Tibial nerve (tissue), 4 donors: ENCODE measurements at regions not wholly inside any gene's neighbourhood (a gene's known extent, or its start where the extent isn't known, plus 50 kb on each side); places are given as distances from the start of the nearest gene placed in this dataset.
"Not testable (repeated sequence)": the region's sequence is repeated elsewhere in the genome, so short reads cannot be mapped to it uniquely, and the experiment has no call there.

ENCODE experiments used
- DNase-seq, 2 donors: peaks; one replicate each; pipeline ENCODE4 v3.0.0-alpha.2; 2019; ENCODE audit warnings: low spot score in 2 of 2
- H3K27ac ChIP-seq, 4 donors: fragments of 200-600 bp; sonication (generic) in 3 of 4; one replicate each; pipeline ENCODE4 v1.5.1; 2017 to 2019; ENCODE audit warnings: mild to moderate bottlenecking in 1 of 4
- H3K27me3 ChIP-seq, 2 donors: fragments of 200-600 bp; sonication (generic) in 1 of 2; one replicate each; pipeline versions ENCODE4 v1.5.1 to v1.6.0; 2017 to 2019
- H3K36me3 ChIP-seq, 3 donors: fragments of 200-600 bp; sonication (generic); one replicate each; pipeline ENCODE4 v1.5.1; 2018 to 2019
- H3K4me1 ChIP-seq, 4 donors: fragments of 200-600 bp; sonication (generic) in 3 of 4; one replicate each; pipeline ENCODE4 v1.5.1; 2017 to 2019
- H3K4me3 ChIP-seq, 4 donors: fragments of 200-600 bp; sonication (generic) in 3 of 4; one replicate each; pipeline ENCODE4 v1.5.1; 2017 to 2019; ENCODE audit warnings: mild to moderate bottlenecking in 1 of 4, moderate library complexity in 1 of 4
- H3K9me3 ChIP-seq, 4 donors: fragments of 200-600 bp; sonication (generic) in 3 of 4; one replicate each; pipeline ENCODE4 v1.5.1; 2017 to 2019
- EP300 ChIP-seq, 2 donors: sonication (generic); formaldehyde crosslinking; IDR thresholded peaks; one replicate each; pipeline ENCODE4 v1.6.1; 2017; ENCODE audit warnings: antibody characterized with exemption in 2 of 2, mild to moderate bottlenecking in 1 of 2
- POLR2A ChIP-seq, 2 donors: fragments of 450-650 bp; IDR thresholded peaks; one replicate each; pipeline ENCODE4 v1.6.1; 2017; ENCODE audit warnings: antibody characterized with exemption in 2 of 2, mild to moderate bottlenecking in 2 of 2, moderate library complexity in 2 of 2
- whole genome bisulfite sequencing, 2 donors: methylation state at CpG; one replicate each; pipeline ENCODE4 v1.1.5; 2018; 5-methylcytosine and 5-hydroxymethylcytosine counted together
- TF ChIP-seq, protein P1 (sequence below), 5 experiments: fragments of 200-600 bp in 3 of 5; fragments of 450-650 bp in 2 of 5; sonication (generic) in 3 of 5; IDR thresholded peaks; one replicate each; pipeline ENCODE4 v1.5.1; 2016 to 2019; ENCODE audit warnings: antibody characterized with exemption in 5 of 5, mild to moderate bottlenecking in 3 of 5, moderate library complexity in 2 of 5

DNA sequence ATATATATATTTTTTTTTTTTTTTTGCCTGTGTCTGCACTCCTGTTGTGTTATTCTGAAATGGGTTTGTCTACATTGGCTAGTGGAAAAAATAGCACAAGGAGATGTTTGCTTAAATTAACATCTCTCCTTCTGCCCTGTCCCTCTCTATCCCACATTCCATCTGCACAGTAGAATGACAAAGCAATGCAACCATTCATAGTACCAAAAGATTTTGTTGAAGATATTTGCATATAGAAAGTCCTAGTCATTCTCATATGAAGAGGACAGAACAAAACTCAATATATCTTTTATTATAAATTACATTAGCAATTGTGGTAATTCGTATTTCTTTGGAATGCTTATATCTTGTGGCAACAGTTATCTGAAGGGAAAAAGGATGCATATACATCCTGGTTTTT is 88.3 kb upstream of the AGA start:
- H3K4me1 ChIP-seq, result no peaks in the 10 kb centered on the region
- H3K27me3 ChIP-seq, result no peaks in the 10 kb centered on the region
- no peak for TF ChIP-seq EP300 (IDR thresholded peaks at IDR 0.05)
- TF ChIP-seq POLR2A (IDR thresholded peaks at IDR 0.05), result no peak
- TF ChIP-seq, protein P1, sequence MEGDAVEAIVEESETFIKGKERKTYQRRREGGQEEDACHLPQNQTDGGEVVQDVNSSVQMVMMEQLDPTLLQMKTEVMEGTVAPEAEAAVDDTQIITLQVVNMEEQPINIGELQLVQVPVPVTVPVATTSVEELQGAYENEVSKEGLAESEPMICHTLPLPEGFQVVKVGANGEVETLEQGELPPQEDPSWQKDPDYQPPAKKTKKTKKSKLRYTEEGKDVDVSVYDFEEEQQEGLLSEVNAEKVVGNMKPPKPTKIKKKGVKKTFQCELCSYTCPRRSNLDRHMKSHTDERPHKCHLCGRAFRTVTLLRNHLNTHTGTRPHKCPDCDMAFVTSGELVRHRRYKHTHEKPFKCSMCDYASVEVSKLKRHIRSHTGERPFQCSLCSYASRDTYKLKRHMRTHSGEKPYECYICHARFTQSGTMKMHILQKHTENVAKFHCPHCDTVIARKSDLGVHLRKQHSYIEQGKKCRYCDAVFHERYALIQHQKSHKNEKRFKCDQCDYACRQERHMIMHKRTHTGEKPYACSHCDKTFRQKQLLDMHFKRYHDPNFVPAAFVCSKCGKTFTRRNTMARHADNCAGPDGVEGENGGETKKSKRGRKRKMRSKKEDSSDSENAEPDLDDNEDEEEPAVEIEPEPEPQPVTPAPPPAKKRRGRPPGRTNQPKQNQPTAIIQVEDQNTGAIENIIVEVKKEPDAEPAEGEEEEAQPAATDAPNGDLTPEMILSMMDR (IDR thresholded peaks at IDR 0.05), result no peak
- H3K9me3 ChIP-seq, result peaks cover 0 to 3% (median 0%) of the 10 kb centered on the region in 4 donors
- H3K27ac ChIP-seq, result no peak overlapping the region
- DNase-seq, result no peak
- no peak overlapping the region for H3K4me3 ChIP-seq
- H3K36me3 ChIP-seq, result no peaks in the 10 kb centered on the region
- 65 to 91% methylated on average over 1 of the region's 1 CpG for WGBS, 2 donors

DNA sequence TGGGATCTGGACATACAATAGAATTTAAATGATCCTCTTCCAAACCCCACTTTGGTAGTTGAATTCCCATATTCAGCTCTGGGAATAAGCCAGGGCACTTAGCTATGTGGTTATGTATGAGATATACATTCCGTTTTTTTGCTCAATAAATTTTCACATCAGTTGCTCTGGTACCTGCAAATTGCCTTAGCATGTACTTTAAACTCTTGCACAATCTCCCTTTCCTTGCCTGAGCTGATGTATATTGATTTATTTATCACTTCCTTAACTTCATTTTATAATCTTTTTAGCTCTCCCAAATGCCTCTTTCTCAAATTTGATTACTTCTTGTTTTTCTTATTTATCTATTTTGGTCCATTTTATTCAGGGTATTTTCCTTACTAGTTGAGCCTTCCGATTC is 90.1 kb upstream of the AGA start:
- TF ChIP-seq EP300 (IDR thresholded peaks at IDR 0.05), result no peak
- TF ChIP-seq, protein P1 (IDR thresholded peaks at IDR 0.05), result no peak
- TF ChIP-seq POLR2A (IDR thresholded peaks at IDR 0.05), result no peak
- WGBS, 2 donors, result 67 to 77% methylated on average over 2 of the region's 2 CpGs
- H3K9me3 ChIP-seq, result peaks cover 0 to 5% (median 0%) of the 10 kb centered on the region in 4 donors
- no peak for DNase-seq
- no peak overlapping the region for H3K4me3 ChIP-seq
- H3K27ac ChIP-seq, result no peak overlapping the region
- H3K36me3 ChIP-seq, result no peaks in the 10 kb centered on the region
- no peaks in the 10 kb centered on the region for H3K27me3 ChIP-seq
- no peaks in the 10 kb centered on the region for H3K4me1 ChIP-seq

DNA sequence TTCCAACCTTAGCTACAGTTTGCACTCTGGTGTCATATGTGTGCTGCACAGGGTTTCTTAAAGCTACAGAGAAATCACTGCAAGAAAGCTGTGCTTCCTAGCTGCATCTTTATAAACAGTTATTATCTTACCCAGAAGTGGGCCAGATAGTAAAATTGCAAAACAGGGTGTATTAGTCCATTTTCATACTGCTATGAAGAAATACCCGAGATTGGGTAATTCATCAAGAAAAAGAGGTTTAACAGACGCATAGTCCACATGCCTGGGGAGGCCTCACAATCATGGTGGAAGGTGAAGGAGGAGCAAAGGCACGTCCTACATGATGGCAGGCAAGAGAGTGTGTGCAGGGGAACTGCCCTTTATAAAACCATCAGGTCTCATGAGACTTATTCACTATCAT is 92.6 kb upstream of the AGA start:
- H3K36me3 ChIP-seq, H3K27me3 ChIP-seq, H3K4me1 ChIP-seq, H3K9me3 ChIP-seq, DNase-seq, H3K4me3 ChIP-seq, H3K27ac ChIP-seq: not testable (repeated sequence)
- 78 to 94% methylated on average over 3 of the region's 3 CpGs for WGBS, 2 donors

DNA sequence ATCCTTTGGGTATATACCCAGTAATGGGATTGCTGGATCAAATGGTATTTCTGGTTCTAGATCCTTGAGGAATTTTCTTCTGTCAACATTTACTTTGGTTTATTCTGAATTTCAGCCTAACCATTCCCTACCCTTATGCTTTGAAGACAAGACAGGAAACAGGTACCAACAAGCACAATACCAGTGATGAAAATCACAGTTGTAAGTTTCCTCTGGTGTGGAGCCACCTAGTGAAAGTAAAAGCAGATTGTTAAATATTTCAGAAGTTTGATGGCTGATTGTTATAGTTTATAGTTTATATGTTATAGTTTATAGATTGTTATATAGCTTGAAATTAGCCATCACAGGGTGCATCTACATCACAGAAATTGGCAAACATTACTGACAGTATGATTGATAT is 104.5 kb upstream of the AGA start:
- H3K36me3 ChIP-seq, result no peaks in the 10 kb centered on the region
- H3K27me3 ChIP-seq, result no peaks in the 10 kb centered on the region
- TF ChIP-seq EP300 (IDR thresholded peaks at IDR 0.05), result no peak
- TF ChIP-seq POLR2A (IDR thresholded peaks at IDR 0.05), result no peak
- TF ChIP-seq, protein P1 (IDR thresholded peaks at IDR 0.05), result no peak
- no peak for DNase-seq
- no peaks in the 10 kb centered on the region for H3K4me1 ChIP-seq
- no peaks in the 10 kb centered on the region for H3K9me3 ChIP-seq
- H3K4me3 ChIP-seq, result no peak overlapping the region
- no peak overlapping the region for H3K27ac ChIP-seq

DNA sequence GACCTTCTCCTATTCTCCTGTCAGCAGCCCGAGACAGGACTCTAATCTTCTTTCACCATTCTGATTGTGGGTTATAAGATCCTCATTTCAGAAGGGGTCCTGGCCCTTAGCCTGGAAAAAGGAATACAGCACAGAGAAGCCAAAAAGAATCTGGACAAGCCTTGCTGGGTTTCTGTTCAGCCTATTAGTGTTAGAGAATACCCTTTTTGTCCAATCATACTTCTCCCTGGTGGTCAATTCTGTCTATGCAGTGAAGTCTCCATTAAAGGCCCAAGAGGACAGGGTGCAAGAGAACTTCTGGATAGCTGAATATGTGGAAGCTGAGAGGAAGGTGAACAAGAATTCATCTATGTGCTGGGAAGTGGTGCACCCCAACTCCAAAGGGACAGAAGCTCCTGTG is 105.7 kb upstream of the AGA start:
- TF ChIP-seq POLR2A (IDR thresholded peaks at IDR 0.05) (no peak), EP300 (IDR thresholded peaks at IDR 0.05) (no peak)
- TF ChIP-seq, protein P1 (IDR thresholded peaks at IDR 0.05), result no peak
- no peaks in the 10 kb centered on the region for H3K36me3 ChIP-seq
- 50 to 52% methylated on average over 1 of the region's 1 CpG for WGBS, 2 donors
- H3K4me1 ChIP-seq, result no peaks in the 10 kb centered on the region
- peaks cover 0 to 4% (median 0%) of the 10 kb centered on the region in 4 donors for H3K9me3 ChIP-seq
- no peak overlapping the region for H3K27ac ChIP-seq
- DNase-seq, result no peak
- H3K4me3 ChIP-seq, result no peak overlapping the region
- H3K27me3 ChIP-seq, result no peaks in the 10 kb centered on the region

DNA sequence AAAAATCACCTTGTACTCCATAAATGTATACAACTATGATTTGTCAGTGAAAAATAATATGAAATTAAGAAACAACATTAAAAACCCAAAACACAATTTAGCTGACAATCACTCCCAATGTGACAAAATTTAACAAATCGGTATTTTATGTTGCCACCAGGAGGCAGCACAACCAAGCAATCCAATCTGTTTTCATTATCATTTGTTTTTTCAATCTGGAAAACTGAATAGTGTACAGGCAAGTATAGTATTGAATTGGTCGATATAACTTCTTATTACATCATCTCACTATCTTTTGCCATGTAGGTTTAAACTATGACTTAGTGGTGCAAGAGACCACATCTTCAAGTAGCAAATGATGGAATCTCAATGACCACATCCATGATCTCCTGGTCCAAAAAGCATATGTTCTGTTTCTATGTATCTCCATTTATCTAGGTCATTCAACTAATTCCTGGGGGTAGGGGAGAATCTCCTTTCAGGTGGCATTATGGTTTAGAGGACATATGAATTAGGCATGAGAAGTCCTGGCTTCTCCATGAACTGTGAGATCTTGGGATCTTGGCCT is 112.9 kb upstream of the AGA start:
- Histone ChIP-seq H3K36me3 (no peaks in the 10 kb centered on the region), H3K4me3 (no peak overlapping the region), H3K9me3 (peaks cover 0 to 9% (median 0%) of the 10 kb centered on the region in 4 donors), H3K4me1 (no peaks in the 10 kb centered on the region), H3K27me3 (no peaks in the 10 kb centered on the region), H3K27ac (no peak overlapping the region)
- no peak for DNase-seq
- TF ChIP-seq, protein P1 (IDR thresholded peaks at IDR 0.05), result peak in 2 of 5 experiments; percentile 11 to 35
- TF ChIP-seq POLR2A (IDR thresholded peaks at IDR 0.05) (no peak), EP300 (IDR thresholded peaks at IDR 0.05) (no peak)
- 15 to 20% methylated on average over 2 of the region's 2 CpGs for WGBS, 2 donors
